Neural cell (in vitro differentiated cells): ENCODE measurements at regions not wholly inside any gene's neighbourhood (a gene's known extent, or its start where the extent isn't known, plus 50 kb on each side); places are given as distances from the start of the nearest gene placed in this dataset.

Experiments
- H2AFZ ChIP-seq: fragments of 200-600, 300-800 bp; sonication (generic), shearing (Covaris generic); 2 replicates; pipeline ENCODE4 v1.6.0; 2014; ENCODE audit warnings: low read depth, mild to moderate bottlenecking, antibody characterized with exemption, low read length, moderate library complexity
- H3F3A ChIP-seq: fragments of 200-600 bp; shearing (Covaris generic); 2 replicates; pipeline ENCODE4 v1.6.1; 2016; ENCODE audit warnings: mild to moderate bottlenecking, moderate library complexity, mixed read lengths, antibody characterized with exemption, low read length; ENCODE audit not compliant: insufficient read depth, poor library complexity, severe bottlenecking
- H3K27ac ChIP-seq: fragments of 200-600, 300-800 bp; sonication (generic), shearing (Covaris generic); 2 replicates; pipeline ENCODE4 v1.5.1; 2014; ENCODE audit warnings: mild to moderate bottlenecking, low read length, moderate library complexity
- H3K27me3 ChIP-seq: fragments of 300-800, 200-600 bp; sonication (generic), shearing (Covaris generic); 2 replicates; pipeline ENCODE4 v1.6.0; 2014; ENCODE audit warnings: mild to moderate bottlenecking, low read depth, low read length, moderate library complexity; ENCODE audit not compliant: insufficient read depth
- H3K36me3 ChIP-seq: fragments of 300-800, 200-600 bp; sonication (generic), shearing (Covaris generic); 2 replicates; pipeline ENCODE4 v1.5.1; 2014; ENCODE audit warnings: mild to moderate bottlenecking, antibody characterized with exemption, low read length, moderate library complexity; ENCODE audit not compliant: insufficient read depth
- H3K4me2 ChIP-seq: fragments of 300-800, 200-600 bp; sonication (generic), shearing (Covaris generic); 2 replicates; pipeline ENCODE4 v1.6.0; 2014; ENCODE audit warnings: mild to moderate bottlenecking, low read length
- H3K4me3 ChIP-seq: fragments of 300-800, 200-600 bp; sonication (generic), shearing (Covaris generic); 2 replicates; pipeline ENCODE4 v1.5.1; 2014; ENCODE audit warnings: mild to moderate bottlenecking, low read length, moderate library complexity
- H3K79me2 ChIP-seq: fragments of 200-600 bp; shearing (Covaris generic); replicated peaks from 2 replicates; pipeline ENCODE4 v1.6.0; 2014; ENCODE audit warnings: mild to moderate bottlenecking, low read length, moderate library complexity; ENCODE audit not compliant: insufficient read depth
- H3K9ac ChIP-seq: fragments of 300-800, 200-600 bp; sonication (generic), shearing (Covaris generic); 2 replicates; pipeline ENCODE4 v1.6.1; 2016; ENCODE audit warnings: mild to moderate bottlenecking, low read length, mixed read lengths
- H3K9me2 ChIP-seq: fragments of 200-600 bp; shearing (Covaris generic); 2 replicates; pipeline ENCODE4 v1.6.1; 2016; ENCODE audit warnings: mild to moderate bottlenecking, low read length, mixed read lengths; ENCODE audit not compliant: insufficient read depth
- H3K9me3 ChIP-seq: fragments of 200-600, 300-800 bp; sonication (generic), shearing (Covaris generic); 2 replicates; pipeline ENCODE4 v1.6.1; 2016; ENCODE audit warnings: mild to moderate bottlenecking, mixed run types, low read length, moderate library complexity, mixed read lengths
- H4K20me1 ChIP-seq: fragments of 200-600 bp; shearing (Covaris generic); 2 replicates; pipeline ENCODE4 v1.6.1; 2016; ENCODE audit warnings: mild to moderate bottlenecking, mixed run types; ENCODE audit not compliant: insufficient read depth
- CTCF ChIP-seq: fragments of 450-650 bp; IDR thresholded peaks from 2 replicates; pipeline ENCODE4 v1.5.1; 2014; ENCODE audit warnings: antibody characterized with exemption, mild to moderate bottlenecking, moderate library complexity; ENCODE audit not compliant: poor library complexity, severe bottlenecking
- EP300 ChIP-seq: fragments of 450-650 bp; conservative IDR thresholded peaks from 2 replicates; pipeline ENCODE4 v1.6.1; 2014; ENCODE audit warnings: antibody characterized with exemption, mild to moderate bottlenecking, moderate library complexity; ENCODE audit not compliant: poor library complexity, severe bottlenecking
- EZH2 ChIP-seq: fragments of 200-600, 300-800 bp; shearing (Covaris generic), sonication (generic); IDR thresholded peaks from 2 replicates; pipeline ENCODE4 v1.6.1; 2014; ENCODE audit warnings: antibody characterized with exemption, low read length, borderline replicate concordance, mild to moderate bottlenecking; ENCODE audit not compliant: insufficient read depth, poor library complexity, severe bottlenecking
- MXI1 ChIP-seq: fragments of 450-650 bp; conservative IDR thresholded peaks from 2 replicates; pipeline ENCODE4 v1.6.1; 2014; ENCODE audit warnings: antibody characterized with exemption, mild to moderate bottlenecking; ENCODE audit not compliant: poor library complexity, severe bottlenecking
- POLR2AphosphoS5 ChIP-seq: IDR thresholded peaks from 2 replicates; pipeline ENCODE4 v1.6.1; 2012
- RAD21 ChIP-seq: fragments of 450-650 bp; conservative IDR thresholded peaks from 2 replicates; pipeline ENCODE4 v1.6.1; 2014; ENCODE audit warnings: antibody characterized with exemption, mild to moderate bottlenecking, moderate library complexity
- REST ChIP-seq: IDR thresholded peaks from 2 replicates; pipeline ENCODE4 v1.6.1; 2012; ENCODE audit warnings: borderline replicate concordance
- SMC3 ChIP-seq: fragments of 450-650 bp; conservative IDR thresholded peaks from 2 replicates; pipeline ENCODE4 v1.6.1; 2014; ENCODE audit warnings: antibody characterized with exemption, mild to moderate bottlenecking, moderate library complexity; ENCODE audit not compliant: poor library complexity
- TAF1 ChIP-seq: IDR thresholded peaks from 2 replicates; pipeline ENCODE4 v1.6.1; 2012; ENCODE audit warnings: low read depth

GRCh38 chr3:43175541-43175940 is 69.7 kb upstream of the POMGNT2 start:
- H2AFZ ChIP-seq: no peak overlapping the region
- no peaks in the 10 kb centered on the region for H3K36me3 ChIP-seq
- no peak overlapping the region for H3K4me3 ChIP-seq
- no peak overlapping the region for H3K4me2 ChIP-seq
- H3K9me3 ChIP-seq: no peaks in the 10 kb centered on the region
- H3K27ac ChIP-seq: no peak overlapping the region
- H3K9me2 ChIP-seq: no peaks in the 10 kb centered on the region
- H3K27me3 ChIP-seq: no peaks in the 10 kb centered on the region
- no peak overlapping the region for H3K9ac ChIP-seq
- no peaks in the 10 kb centered on the region for H3K79me2 ChIP-seq
- H3F3A ChIP-seq: no peaks in the 10 kb centered on the region
- H4K20me1 ChIP-seq: no peaks in the 10 kb centered on the region
- no peak for TF ChIP-seq TAF1
- no peak for TF ChIP-seq EP300
- TF ChIP-seq POLR2AphosphoS5: no peak
- no peak for TF ChIP-seq RAD21
- TF ChIP-seq EZH2: no peak
- TF ChIP-seq CTCF: no peak
- no peak for TF ChIP-seq REST
- TF ChIP-seq SMC3: no peak
- no peak for TF ChIP-seq MXI1

GRCh38 chr3:43173949-43174348 is 68.1 kb upstream of the POMGNT2 start:
- Histone ChIP-seq H4K20me1 (no peaks in the 10 kb centered on the region), H3K79me2 (no peaks in the 10 kb centered on the region), H3K9me2 (no peaks in the 10 kb centered on the region), H3K9me3 (no peaks in the 10 kb centered on the region), H3F3A (no peaks in the 10 kb centered on the region), H3K4me3 (no peak overlapping the region), H3K27me3 (no peaks in the 10 kb centered on the region), H2AFZ (no peak overlapping the region), H3K36me3 (no peaks in the 10 kb centered on the region), H3K9ac (no peak overlapping the region), H3K27ac (no peak overlapping the region), H3K4me2 (no peak overlapping the region)
- TF ChIP-seq EP300: no peak
- no peak for TF ChIP-seq CTCF
- TF ChIP-seq REST: no peak
- TF ChIP-seq SMC3: no peak
- no peak for TF ChIP-seq EZH2
- no peak for TF ChIP-seq POLR2AphosphoS5
- no peak for TF ChIP-seq MXI1
- TF ChIP-seq RAD21: no peak
- no peak for TF ChIP-seq TAF1
